GM21786 (cell line): ENCODE measurements at regions not wholly inside any gene's neighbourhood (a gene's known extent, or its start where the extent isn't known, plus 50 kb on each side); places are given as distances from the start of the nearest gene placed in this dataset.

Experiments used
- ATAC-seq: cut with Tn5 transposase; IDR thresholded peaks from one replicate; pipeline ENCODE4 v1.9.1; 2021; ENCODE audit not compliant: unreplicated experiment

DNA sequence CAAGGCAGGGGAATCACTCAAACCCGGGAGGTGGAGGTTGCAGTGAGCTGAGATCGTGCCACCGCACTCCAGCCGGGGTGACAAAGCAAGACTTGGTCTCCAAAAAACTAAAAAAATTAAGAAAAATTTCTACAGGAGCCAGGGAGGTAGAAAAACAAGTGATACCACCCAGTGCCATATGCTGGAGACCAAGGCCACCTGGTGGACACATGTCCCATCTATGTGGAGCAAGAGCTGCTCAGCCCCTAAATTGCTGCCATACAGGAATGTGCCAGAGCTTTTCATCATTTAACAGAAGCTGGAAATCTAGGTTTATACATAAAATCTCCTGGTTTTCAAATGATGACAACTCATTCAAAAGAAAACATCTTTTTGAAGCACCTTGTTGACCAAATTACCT is 61.4 kb upstream of the ELK3 start:
- no peak for ATAC-seq

DNA sequence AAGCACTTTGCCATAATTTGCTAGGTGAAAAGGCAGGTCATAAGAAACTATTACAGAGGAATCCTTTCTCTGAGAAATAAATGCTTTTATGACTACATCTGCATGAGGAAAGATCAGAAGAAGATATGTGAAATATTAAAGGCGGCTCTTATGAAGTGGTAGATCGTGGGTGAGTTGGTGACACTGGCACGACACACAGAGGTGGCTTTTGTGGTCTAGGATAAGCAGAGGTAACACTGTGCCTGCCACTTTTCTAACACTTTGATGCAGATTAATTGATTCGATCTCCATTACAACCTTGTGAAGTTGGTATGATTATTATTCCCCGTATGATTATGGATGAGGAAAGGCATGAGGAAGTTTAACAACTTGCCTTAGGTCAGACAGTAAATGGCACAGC is 60.0 kb upstream of the ELK3 start:
- no peak for ATAC-seq

DNA sequence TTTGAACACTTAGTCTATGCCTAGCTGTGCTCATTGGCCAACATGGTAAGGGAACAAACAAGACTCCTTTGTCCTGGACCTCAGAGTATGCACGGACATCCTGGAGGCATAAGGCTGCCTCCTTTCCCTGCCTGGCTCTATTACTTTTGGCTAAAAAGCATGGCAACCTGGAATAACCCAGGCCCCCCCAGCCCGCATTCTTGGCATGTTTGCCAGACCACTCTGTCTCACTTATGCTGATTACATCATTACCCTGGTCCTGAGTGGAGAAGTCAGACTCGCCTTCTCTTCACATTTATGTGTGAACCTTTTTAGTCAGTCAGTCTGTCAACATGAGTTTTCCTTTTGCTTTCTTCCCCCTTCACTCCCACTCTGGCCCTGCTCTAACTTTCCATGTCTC is 58.0 kb upstream of the ELK3 start:
- no peak for ATAC-seq

DNA sequence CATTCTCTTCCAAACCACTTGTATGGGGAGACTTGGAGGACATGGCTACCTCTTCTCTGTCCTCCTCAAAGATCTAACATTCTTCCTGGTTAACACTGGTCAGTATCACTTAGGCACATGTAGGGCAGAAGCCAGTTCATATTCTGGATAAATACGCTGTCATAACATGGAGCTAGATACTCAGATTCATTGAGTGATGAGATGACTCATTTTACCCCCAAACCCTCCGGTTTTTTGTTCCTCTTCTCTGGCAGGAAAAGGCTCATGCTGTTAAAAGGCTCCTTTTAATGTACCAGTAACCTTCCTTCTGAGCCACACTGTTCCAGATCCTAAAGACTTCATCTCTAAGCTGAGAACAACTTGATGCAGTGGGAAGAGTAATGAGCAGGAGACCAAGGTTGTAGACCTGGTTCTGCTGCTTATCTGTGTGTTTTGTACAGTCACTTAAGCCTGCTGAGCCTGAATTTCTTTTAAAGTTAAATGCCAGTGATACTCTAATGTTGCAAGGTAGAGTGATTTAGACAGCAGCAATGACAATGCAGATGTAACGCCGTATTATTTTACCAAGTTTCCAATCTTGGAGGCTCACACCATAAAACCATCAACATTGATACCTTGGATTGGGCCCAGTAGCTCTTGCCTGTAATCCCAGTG is 57.3 kb upstream of the ELK3 start:
- no peak for ATAC-seq

DNA sequence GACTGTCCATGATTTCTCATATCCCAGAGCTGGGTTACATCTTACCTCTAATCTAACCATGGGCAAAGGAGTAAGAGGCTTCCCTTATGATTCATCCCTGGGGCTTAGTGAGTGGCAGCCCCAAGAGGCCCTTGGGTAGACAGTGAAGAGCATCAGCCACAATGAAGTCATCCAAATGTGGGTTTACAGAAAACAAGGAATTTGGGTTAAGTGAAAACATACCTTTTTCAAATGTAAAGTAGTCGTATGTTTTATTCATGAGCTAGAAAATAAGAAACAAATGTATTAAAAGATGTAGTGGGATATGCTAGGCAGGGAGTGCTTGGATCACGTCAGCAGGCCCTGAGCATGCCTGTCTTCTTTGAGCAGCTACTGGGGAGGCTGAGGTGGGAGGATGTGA is 54.0 kb upstream of the ELK3 start:
- no peak for ATAC-seq

DNA sequence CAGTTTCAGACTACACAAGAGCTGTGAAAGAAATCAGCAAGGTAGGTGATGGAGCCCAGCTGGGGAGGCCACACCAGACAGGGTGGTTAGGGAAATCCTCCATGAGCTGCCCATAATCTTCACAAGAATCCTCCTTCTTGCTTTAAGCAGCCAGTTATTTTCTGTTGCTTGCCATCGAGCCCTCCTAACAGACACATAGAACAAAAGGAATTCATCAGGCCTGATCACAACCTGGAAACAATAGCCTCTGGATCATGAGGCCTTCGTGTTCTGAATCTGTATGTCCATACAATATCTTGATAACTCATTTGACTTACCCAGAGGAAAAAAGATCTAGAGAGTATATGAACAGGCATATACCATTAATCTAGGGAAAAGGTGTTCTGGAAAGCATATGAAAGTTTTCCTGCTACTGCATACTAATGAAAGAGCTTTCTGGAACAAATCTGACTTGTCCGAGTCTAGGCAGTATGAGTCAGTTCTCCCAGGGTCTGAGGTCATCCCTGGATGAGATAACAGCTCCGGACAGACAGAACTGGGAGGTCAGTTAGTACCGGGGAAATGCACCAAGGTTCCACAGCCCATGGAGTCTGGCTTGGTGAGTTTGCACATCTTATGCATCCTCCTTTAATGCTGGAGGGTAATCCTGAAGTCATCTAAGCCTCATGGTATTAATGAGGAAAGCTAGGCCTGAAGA is 52.8 kb upstream of the ELK3 start:
- no peak for ATAC-seq

DNA sequence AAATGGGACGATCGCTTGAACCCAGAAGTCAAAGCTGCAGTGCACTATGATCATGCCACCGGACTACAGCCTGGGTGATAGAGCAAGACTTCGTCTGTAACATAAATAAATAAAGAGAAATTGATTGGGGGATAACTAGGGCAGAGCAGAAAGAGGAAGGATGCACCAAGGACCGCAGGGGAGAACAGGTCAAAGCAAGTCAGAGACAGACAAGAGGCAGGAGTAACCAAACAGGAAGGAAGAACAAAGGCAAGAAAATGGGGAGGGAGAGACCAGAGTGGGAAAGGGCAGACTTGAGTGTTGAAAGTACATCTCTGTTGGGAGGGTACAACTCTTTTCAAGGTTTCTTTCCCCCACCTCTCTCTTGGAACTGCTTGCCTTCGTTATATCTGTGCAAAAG is 50.8 kb upstream of the ELK3 start:
- ATAC-seq = no peak

DNA sequence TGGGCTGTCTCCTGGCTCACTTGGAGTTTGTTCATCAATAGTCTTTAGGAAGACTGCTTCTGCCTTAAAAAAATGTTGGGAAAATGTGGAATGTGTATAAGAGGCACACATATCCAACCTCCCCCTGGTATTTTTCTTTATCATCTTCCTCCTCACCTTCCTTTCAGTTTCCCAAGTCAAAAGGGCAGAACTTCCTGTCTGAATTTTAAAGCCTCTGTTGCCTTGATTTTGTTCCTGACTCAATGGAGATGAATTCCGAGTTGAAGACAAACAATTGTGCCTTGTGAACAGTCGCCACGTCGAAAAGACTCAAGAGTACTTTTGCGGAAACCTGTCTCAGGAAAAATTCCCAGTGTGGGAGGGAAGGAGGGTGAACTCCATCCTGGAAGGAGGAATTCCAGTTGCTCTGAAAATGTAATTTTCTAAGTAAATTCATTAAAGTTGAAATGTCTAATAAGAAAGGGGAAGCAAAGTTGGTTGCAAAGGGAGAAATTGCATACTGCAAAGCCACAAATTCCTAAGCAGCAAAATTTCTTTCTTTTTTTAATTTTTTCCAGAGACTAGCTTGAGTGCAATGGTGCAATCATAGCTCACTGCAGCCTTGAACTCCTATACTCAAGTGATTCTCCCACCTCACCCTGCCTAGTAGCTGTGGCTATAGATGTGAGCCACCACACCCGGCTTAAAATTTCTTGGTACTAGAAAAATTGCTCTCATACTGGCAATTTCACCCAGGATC is 50.2 kb upstream of the ELK3 start:
- ATAC-seq = no peak
